ENCODE measurements at regions not wholly inside any gene's neighbourhood (a gene's known extent, or its start where the extent isn't known, plus 50 kb on each side); places are given as distances from the start of the nearest gene placed in this dataset.

- in situ Hi-C loops (cut with HindIII; ENCODE audit: low sequenced_read_pairs), result no loop called here
- TF ChIP-seq CTCF (IDR thresholded peaks at IDR 0.05; ENCODE audit: low read depth, low read length), result no peak
These were observed 76.3 kb downstream of the FOXI2 start for GRCh38 chr10:127813290-127813689.

GRCh38 chr10:127815147-127815546 is 77.6 kb downstream of the CLRN3 start:
- TF ChIP-seq CTCF (IDR thresholded peaks at IDR 0.05; ENCODE audit: low read depth, low read length), result no peak
- no peak for DNase-seq (ENCODE audit: low read depth, low spot score)
- in situ Hi-C loops (cut with HindIII; ENCODE audit: low sequenced_read_pairs), result no loop called here
- H3K4me3 ChIP-seq (ENCODE audit: low read depth, low read length), result no peak overlapping the region

More at GRCh38 chr10:127813290-127813689, 76.3 kb downstream of the FOXI2 start:
- DNase-seq (ENCODE audit: low read depth, low spot score), result no peak
- no peak overlapping the region for H3K4me3 ChIP-seq (ENCODE audit: low read depth, low read length)

- no peak for DNase-seq (ENCODE audit: low read depth, low spot score)
- TF ChIP-seq CTCF (IDR thresholded peaks at IDR 0.05; ENCODE audit: low read depth, low read length), result no peak
- H3K4me3 ChIP-seq (ENCODE audit: low read depth, low read length), result no peak overlapping the region
- in situ Hi-C loops (cut with HindIII; ENCODE audit: low sequenced_read_pairs), result no loop called here
These were observed 67.9 kb downstream of the CLRN3 start for GRCh38 chr10:127824826-127825225.

- TF ChIP-seq CTCF (IDR thresholded peaks at IDR 0.05; ENCODE audit: low read depth, low read length), result no peak
- no peak overlapping the region for H3K4me3 ChIP-seq (ENCODE audit: low read depth, low read length)
- in situ Hi-C loops (cut with HindIII; ENCODE audit: low sequenced_read_pairs), result no loop called here
- DNase-seq (ENCODE audit: low read depth, low spot score), result no peak
These were observed 66.5 kb downstream of the CLRN3 start for GRCh38 chr10:127826154-127826725.

GRCh38 chr10:127827354-127828140 is 65.2 kb downstream of the CLRN3 start:
- no peak for TF ChIP-seq CTCF (IDR thresholded peaks at IDR 0.05; ENCODE audit: low read depth, low read length)
- DNase-seq (ENCODE audit: low read depth, low spot score), result no peak
- H3K4me3 ChIP-seq (ENCODE audit: low read depth, low read length), result no peak overlapping the region
- in situ Hi-C loops (cut with HindIII; ENCODE audit: low sequenced_read_pairs), result no loop called here

Measured in astrocyte of the spinal cord (primary cell).